ENCODE measurements at regions not wholly inside any gene's neighbourhood (a gene's known extent, or its start where the extent isn't known, plus 50 kb on each side); places are given as distances from the start of the nearest gene placed in this dataset.

DNA sequence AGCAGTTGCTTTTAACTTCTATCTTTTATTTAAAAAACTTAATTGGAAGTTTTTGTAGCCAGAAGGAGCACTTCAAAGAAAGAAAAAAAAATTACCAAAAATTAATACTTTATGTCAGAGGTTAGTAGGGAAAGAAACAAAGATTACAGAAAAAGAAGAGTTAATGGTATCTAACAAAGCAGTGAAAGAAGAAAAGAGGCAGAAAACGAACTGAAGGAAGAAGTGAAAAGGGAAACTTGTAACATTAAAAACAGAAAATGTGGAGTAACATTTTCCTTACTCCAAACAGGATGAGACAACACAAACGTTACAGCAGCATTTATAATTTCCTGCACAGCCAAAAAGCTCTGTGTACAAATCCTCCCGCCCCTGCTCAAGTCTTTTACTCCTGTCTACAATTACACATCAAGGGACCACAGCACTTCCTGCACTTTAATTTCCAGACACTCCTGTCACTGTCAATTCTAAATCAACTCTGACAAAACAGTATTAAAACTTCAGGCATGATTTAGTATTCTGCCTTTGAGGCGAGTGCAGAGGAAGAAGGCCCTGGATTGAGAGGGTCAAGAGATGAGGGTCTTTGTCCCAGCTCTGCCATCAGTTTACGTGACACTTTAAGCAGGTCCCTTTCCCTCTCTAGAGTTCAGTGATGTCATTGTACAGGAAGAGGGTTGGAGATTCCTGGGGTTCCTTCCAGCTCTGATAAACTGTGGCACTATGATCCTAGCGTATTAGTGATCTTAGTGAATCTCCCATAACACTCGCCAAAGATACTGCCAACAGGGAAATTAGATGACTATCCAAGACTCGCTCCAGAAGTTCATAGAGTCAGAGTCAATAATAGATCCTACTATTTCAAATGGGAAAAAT is 53.2 kb upstream of the LSM14A start:
- FAIRE-seq: no peak
- no peak for TF ChIP-seq POLR2A (IDR thresholded peaks at IDR 0.05; ENCODE audit: low read depth, low read length)
- DNase-seq (ENCODE audit: insufficient read length, low spot score): no peak

DNA sequence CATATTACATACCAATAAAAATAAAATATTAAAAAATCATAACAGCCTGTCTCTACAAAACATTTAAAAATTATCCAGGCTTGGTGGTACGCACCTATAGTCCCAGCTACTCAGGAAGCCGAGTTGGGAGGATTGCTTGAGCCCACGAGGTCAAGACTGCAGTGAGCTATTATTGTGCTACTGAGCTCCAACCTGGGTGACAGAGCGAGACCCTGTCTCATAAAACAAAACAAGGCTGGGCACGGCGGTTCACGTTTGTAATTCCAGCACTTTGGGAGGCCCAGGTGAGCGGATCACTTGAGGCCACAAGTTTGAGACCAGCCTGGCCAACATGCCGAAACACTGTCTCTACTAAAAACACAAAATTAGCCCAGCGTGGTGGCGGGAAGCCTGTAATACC is 52.2 kb upstream of the LSM14A start:
- no peak for TF ChIP-seq POLR2A (IDR thresholded peaks at IDR 0.05; ENCODE audit: low read depth, low read length)
- no peak for FAIRE-seq

DNA sequence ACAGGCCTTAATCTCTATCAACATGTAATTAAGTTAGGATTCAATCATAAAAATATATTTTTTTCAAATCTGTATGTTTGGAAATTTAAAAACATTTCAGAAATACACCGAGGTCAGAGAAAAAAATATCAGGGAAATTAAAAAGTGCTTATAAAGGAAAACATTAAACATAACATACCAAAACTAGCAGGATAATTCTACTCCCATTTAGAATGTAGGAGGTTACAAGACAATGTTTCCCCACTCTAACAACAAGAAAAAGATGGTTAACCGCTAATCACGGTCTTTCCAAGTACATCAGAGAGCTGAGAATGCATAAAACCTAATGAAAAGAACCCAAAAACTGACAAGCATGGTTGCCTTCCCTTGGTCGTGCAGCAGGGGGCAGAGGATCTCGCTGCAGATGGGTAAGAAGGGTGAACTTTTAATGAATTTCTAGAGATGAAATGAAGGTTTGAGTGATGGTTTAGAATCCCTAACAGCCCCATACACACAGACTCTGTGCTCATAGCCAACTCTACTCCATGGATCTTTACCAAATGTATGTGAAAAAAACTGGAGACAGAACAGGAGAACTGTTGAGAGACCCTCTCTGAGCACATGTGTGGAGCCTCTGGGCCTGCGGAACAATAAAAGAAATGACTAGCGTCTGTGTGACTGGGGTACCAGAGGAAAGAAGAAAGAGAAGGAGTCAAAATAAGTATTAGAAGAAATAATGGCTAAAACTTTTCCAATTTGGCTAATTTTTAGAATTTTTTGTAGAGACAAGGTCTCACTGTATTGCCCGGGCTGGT is 51.3 kb upstream of the LSM14A start:
- peak; percentile 60 for FAIRE-seq

More for the DNA sequence above, 52.2 kb upstream of the LSM14A start:
- no peak for DNase-seq (ENCODE audit: insufficient read length, low spot score)

More for the DNA sequence above, 51.3 kb upstream of the LSM14A start:
- peak; percentile 45 for DNase-seq (ENCODE audit: insufficient read length, low spot score)
- TF ChIP-seq POLR2A (IDR thresholded peaks at IDR 0.05; ENCODE audit: low read depth, low read length): no peak

Measured in H54 (cell line).